ENCODE measurements at regions not wholly inside any gene's neighbourhood (a gene's known extent, or its start where the extent isn't known, plus 50 kb on each side); places are given as distances from the start of the nearest gene placed in this dataset.

GRCh38 chr2:111698089-111698488 lies 185.9 kb downstream of the ANAPC1 start (continued):
- TF ChIP-seq CHD7 (IDR thresholded peaks at IDR 0.05; ENCODE audit: insufficient replicate concordance, low read length) (no peak), ATF2 (IDR thresholded peaks at IDR 0.05; ENCODE audit: low read length) (no peak), USF2 (IDR thresholded peaks at IDR 0.05; ENCODE audit: low read length) (no peak), E2F6 (IDR thresholded peaks at IDR 0.05) (no peak), ZNF274 (IDR thresholded peaks at IDR 0.05; ENCODE audit: borderline replicate concordance, extremely low read depth, low read length) (no peak), SRF (IDR thresholded peaks at IDR 0.05; ENCODE audit: low read depth, low read length) (no peak), SP4 (IDR thresholded peaks at IDR 0.05; ENCODE audit: low read length) (no peak), EP300 (IDR thresholded peaks at IDR 0.05; ENCODE audit: borderline replicate concordance in 1 of 2, low read depth in 2 of 2, low read length in 2 of 2) (no peak)

All from H1 (cell line).